Upper lobe of right lung (tissue), 1 donor: ENCODE measurements at regions not wholly inside any gene's neighbourhood (a gene's known extent, or its start where the extent isn't known, plus 50 kb on each side); places are given as distances from the start of the nearest gene placed in this dataset.

ENCODE experiments used
- ATAC-seq: fragments of 200-7000 bp; cut with Tn5 transposase; one replicate; pipeline ENCODE4 v1.9.1; 2020; ENCODE audit warnings: mild to moderate bottlenecking, moderate library complexity
- DNase-seq: peaks from one replicate; pipeline ENCODE4 v3.0.0-alpha.2; 2020
- H3K27ac ChIP-seq: fragments of 200-600 bp; one replicate; pipeline ENCODE4 v1.8.0; 2022
- H3K27me3 ChIP-seq: fragments of 200-600 bp; one replicate; pipeline ENCODE4 v1.8.0; 2022; ENCODE audit warnings: mild to moderate bottlenecking
- H3K36me3 ChIP-seq: fragments of 200-600 bp; one replicate; pipeline ENCODE4 v1.8.0; 2022
- H3K4me1 ChIP-seq: fragments of 200-600 bp; one replicate; pipeline ENCODE4 v1.8.0; 2022
- H3K4me3 ChIP-seq: fragments of 200-600 bp; one replicate; pipeline ENCODE4 v1.8.0; 2022; ENCODE audit warnings: mild to moderate bottlenecking
- H3K9me3 ChIP-seq: fragments of 200-600 bp; one replicate; pipeline ENCODE4 v1.8.0; 2022
- CTCF ChIP-seq: fragments of 200-600 bp; IDR thresholded peaks from one replicate; pipeline ENCODE4 v1.8.0; 2022; ENCODE audit warnings: antibody characterized with exemption
- intact Hi-C: fragments of 100-400 bp; cut with DNase I; formaldehyde crosslinking; loops from one replicate; pipeline ENCODE4 v1.11.0; 2022
- donor health status: DM: no; HTN: yes; CAD: no; lungs with severe emphysema.

GRCh38 chr5:120848883-120849282 is 384.8 kb downstream of the PRR16 start:
- no peaks in the 10 kb centered on the region for H3K9me3 ChIP-seq
- TF ChIP-seq CTCF = no peak
- ATAC-seq = no peak
- no peak overlapping the region for H3K27ac ChIP-seq
- no peaks in the 10 kb centered on the region for H3K36me3 ChIP-seq
- no peaks in the 10 kb centered on the region for H3K27me3 ChIP-seq
- DNase-seq = no peak
- intact Hi-C loops = no loop called here
- H3K4me1 ChIP-seq = no peaks in the 10 kb centered on the region
- no peak overlapping the region for H3K4me3 ChIP-seq

- Histone ChIP-seq H3K36me3 (no peaks in the 10 kb centered on the region), H3K4me1 (no peaks in the 10 kb centered on the region), H3K9me3 (no peaks in the 10 kb centered on the region), H3K27ac (no peak overlapping the region), H3K27me3 (no peaks in the 10 kb centered on the region), H3K4me3 (no peak overlapping the region)
- DNase-seq = no peak
- TF ChIP-seq CTCF = no peak
- intact Hi-C loops = no loop called here
- no peak for ATAC-seq
Measured at GRCh38 chr5:120852222-120852860, 388.2 kb downstream of the PRR16 start.

- no peaks in the 10 kb centered on the region for H3K4me1 ChIP-seq
- no peak overlapping the region for H3K27ac ChIP-seq
- H3K4me3 ChIP-seq = no peak overlapping the region
- no peaks in the 10 kb centered on the region for H3K36me3 ChIP-seq
- H3K9me3 ChIP-seq = no peaks in the 10 kb centered on the region
- no peak for TF ChIP-seq CTCF
- intact Hi-C loops = no loop called here
- H3K27me3 ChIP-seq = no peaks in the 10 kb centered on the region
- ATAC-seq (no peak), DNase-seq (no peak)
Measured at GRCh38 chr5:120866997-120867396, 402.9 kb downstream of the PRR16 start.

- no peaks in the 10 kb centered on the region for H3K4me1 ChIP-seq
- DNase-seq (no peak), ATAC-seq (no peak)
- intact Hi-C loops = no loop called here
- no peaks in the 10 kb centered on the region for H3K36me3 ChIP-seq
- no peak for TF ChIP-seq CTCF
- no peak overlapping the region for H3K4me3 ChIP-seq
- H3K9me3 ChIP-seq = no peaks in the 10 kb centered on the region
- no peak overlapping the region for H3K27ac ChIP-seq
- H3K27me3 ChIP-seq = no peaks in the 10 kb centered on the region
Measured at GRCh38 chr5:120869831-120870230, 405.7 kb downstream of the PRR16 start.

- Histone ChIP-seq H3K4me1 (no peaks in the 10 kb centered on the region), H3K9me3 (no peaks in the 10 kb centered on the region), H3K27me3 (no peaks in the 10 kb centered on the region), H3K4me3 (no peak overlapping the region), H3K36me3 (no peaks in the 10 kb centered on the region), H3K27ac (no peak overlapping the region)
- TF ChIP-seq CTCF = no peak
- ATAC-seq (no peak), DNase-seq (no peak)
- intact Hi-C loops = no loop called here
Measured at GRCh38 chr5:120872297-120872696, 408.2 kb downstream of the PRR16 start.

- intact Hi-C loops = no loop called here
- ATAC-seq = no peak
Measured at GRCh38 chr5:120873083-120873482, 409.0 kb downstream of the PRR16 start.

More at GRCh38 chr5:120873083-120873482, 409.0 kb downstream of the PRR16 start:
- no peak for DNase-seq
- Histone ChIP-seq H3K4me1 (no peaks in the 10 kb centered on the region), H3K4me3 (no peak overlapping the region), H3K27ac (no peak overlapping the region), H3K9me3 (no peaks in the 10 kb centered on the region), H3K27me3 (no peaks in the 10 kb centered on the region), H3K36me3 (no peaks in the 10 kb centered on the region)
- TF ChIP-seq CTCF = no peak
